ENCODE measurements at regions not wholly inside any gene's neighbourhood (a gene's known extent, or its start where the extent isn't known, plus 50 kb on each side); places are given as distances from the start of the nearest gene placed in this dataset.

- TF ChIP-seq CTCF (IDR thresholded peaks at IDR 0.05; ENCODE audit: poor library complexity), result no peak
- no peak for TF ChIP-seq EZH2 (IDR thresholded peaks at IDR 0.05; ENCODE audit: borderline replicate concordance)
Measured at GRCh38 chr2:104635608-104636007, 218.3 kb upstream of the POU3F3 start.
